Ectodermal cell (in vitro differentiated cells): ENCODE measurements at regions not wholly inside any gene's neighbourhood (a gene's known extent, or its start where the extent isn't known, plus 50 kb on each side); places are given as distances from the start of the nearest gene placed in this dataset.
"Not testable (repeated sequence)": the region's sequence is repeated elsewhere in the genome, so short reads cannot be mapped to it uniquely, and the experiment has no call there.

Source experiments
- H3K27ac ChIP-seq: 2 replicates; pipeline ENCODE4 v1.7.0; 2013; ENCODE audit warnings: mild to moderate bottlenecking, low read depth, low read length; ENCODE audit not compliant: insufficient read depth, poor library complexity, severe bottlenecking
- H3K27me3 ChIP-seq: 2 replicates; pipeline ENCODE4 v1.7.0; 2013; ENCODE audit warnings: mild to moderate bottlenecking, low read length; ENCODE audit not compliant: insufficient read depth, control insufficient read depth, poor library complexity, severe bottlenecking
- H3K36me3 ChIP-seq: one replicate; pipeline ENCODE4 v1.7.0; 2013; ENCODE audit warnings: low read length; ENCODE audit not compliant: control insufficient read depth, insufficient read depth
- H3K4me1 ChIP-seq: one replicate; pipeline ENCODE4 v1.7.0; 2013; ENCODE audit warnings: low read length; ENCODE audit not compliant: control insufficient read depth, insufficient read depth
- H3K4me3 ChIP-seq: 2 replicates; pipeline ENCODE4 v1.7.0; 2013; ENCODE audit warnings: low read depth, low read length, control low read depth; ENCODE audit not compliant: insufficient read depth
- H3K9me3 ChIP-seq: 2 replicates; pipeline ENCODE4 v1.7.0; 2013; ENCODE audit warnings: mild to moderate bottlenecking, low read length, moderate library complexity; ENCODE audit not compliant: control insufficient read depth
- WGBS, 2 experiments: methylation state at CpG; one replicate each; pipeline ENCODE4 v1.1.7; 2013; ENCODE audit warnings: missing lambda C conversion rate in 2 of 2; 5-methylcytosine and 5-hydroxymethylcytosine counted together

DNA sequence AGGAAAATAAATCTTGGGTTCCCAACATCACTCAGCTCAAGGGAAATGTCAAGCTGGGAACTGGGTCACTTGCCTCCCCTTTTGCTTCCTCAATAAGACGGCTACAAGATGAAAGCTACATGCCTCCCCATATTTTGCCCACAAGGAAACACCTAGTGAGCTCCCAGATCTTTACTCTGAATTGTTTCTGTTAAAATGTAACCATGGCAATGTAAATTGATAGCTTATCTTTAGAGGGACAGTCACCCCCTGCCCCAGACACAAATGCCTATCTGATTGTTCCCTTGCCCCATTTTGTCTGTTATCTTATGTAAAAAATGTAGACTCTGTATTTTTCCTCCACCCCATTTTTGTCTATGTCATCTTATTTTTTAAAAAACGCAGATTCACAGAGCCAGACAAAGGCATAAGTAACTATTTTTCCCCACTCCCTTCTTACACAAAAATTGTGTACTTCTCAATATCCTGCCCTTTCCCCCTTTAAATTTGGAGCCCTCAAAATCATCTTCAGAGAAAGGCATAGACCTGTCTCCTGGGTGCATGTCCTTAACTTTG, 288.7 kb upstream of the ERCC4 start:
- Histone ChIP-seq H3K4me1 (no peaks in the 10 kb centered on the region), H3K27me3 (no peaks in the 10 kb centered on the region), H3K36me3 (no peaks in the 10 kb centered on the region), H3K9me3 (no peaks in the 10 kb centered on the region), H3K27ac (no peak overlapping the region), H3K4me3 (no peak overlapping the region)
- WGBS, 2 experiments = 77 to 87% methylated on average over 2 of the region's 2 CpGs

- 81 to 83% methylated on average over 4 of the region's 4 CpGs for WGBS, 2 experiments
- Histone ChIP-seq H3K4me3 (no peak overlapping the region), H3K27me3 (no peaks in the 10 kb centered on the region), H3K36me3 (no peaks in the 10 kb centered on the region), H3K4me1 (no peaks in the 10 kb centered on the region), H3K27ac (no peak overlapping the region), H3K9me3 (no peaks in the 10 kb centered on the region)
These were observed 288.0 kb upstream of the ERCC4 start for GRCh38 chr16:13631916-13632315.

DNA sequence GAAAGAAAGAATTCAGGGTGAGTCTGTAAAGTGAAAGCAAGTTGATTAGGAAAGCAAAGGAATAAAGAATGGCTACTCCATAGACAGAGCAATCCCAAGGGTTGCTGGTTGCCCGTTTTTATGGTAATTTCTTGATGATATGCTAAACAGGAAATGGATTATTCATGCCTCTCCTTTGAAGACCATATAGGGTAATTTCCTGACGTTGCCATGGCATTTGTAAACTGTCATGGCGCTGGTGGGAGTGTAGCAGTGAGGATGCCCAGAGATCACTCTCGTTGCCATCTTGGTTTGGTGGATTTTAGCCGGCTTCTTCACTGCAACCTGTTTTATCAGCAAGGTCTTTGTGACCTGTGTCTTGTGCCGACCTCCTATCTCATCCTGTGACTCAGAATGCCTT, 287.4 kb upstream of the ERCC4 start:
- H3K27ac ChIP-seq, H3K9me3 ChIP-seq, H3K4me3 ChIP-seq: not testable (repeated sequence)

GRCh38 chr16:13633391-13633861, 286.5 kb upstream of the ERCC4 start:
- Histone ChIP-seq H3K27ac (no peak overlapping the region), H3K4me1 (no peaks in the 10 kb centered on the region), H3K27me3 (no peaks in the 10 kb centered on the region), H3K4me3 (no peak overlapping the region), H3K36me3 (no peaks in the 10 kb centered on the region), H3K9me3 (no peaks in the 10 kb centered on the region)
- 81 to 90% methylated on average over 5 of the region's 5 CpGs for WGBS, 2 experiments

More for the DNA sequence above, 287.4 kb upstream of the ERCC4 start:
- WGBS, 2 experiments = 89 to 90% methylated on average over 6 of the region's 6 CpGs
- H3K27me3 ChIP-seq, H3K36me3 ChIP-seq, H3K4me1 ChIP-seq: not testable (repeated sequence)

DNA sequence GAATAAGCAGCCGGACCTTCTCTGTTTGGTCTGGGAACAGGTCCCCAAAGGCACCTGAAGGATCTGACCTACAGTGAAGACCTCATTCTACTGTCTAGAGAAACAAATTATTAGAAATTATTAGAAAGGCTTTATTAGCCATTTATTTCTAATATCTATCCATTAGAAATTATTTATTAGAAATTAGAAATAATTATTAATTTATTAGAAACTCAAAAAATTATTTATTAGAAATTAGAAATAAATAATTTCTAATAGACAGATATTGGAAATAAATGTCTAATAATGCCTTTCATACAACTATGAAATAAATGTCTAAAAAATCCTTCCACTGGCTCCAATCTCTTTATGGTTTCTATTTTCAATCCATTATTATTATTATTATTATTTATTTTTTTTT, 285.7 kb upstream of the ERCC4 start:
- WGBS, 2 experiments = 96 to 100% methylated on average over 1 of the region's 1 CpG
- H3K4me3 ChIP-seq = no peak overlapping the region
- no peaks in the 10 kb centered on the region for H3K4me1 ChIP-seq
- no peaks in the 10 kb centered on the region for H3K36me3 ChIP-seq
- H3K27me3 ChIP-seq = no peaks in the 10 kb centered on the region
- no peak overlapping the region for H3K27ac ChIP-seq
- H3K9me3 ChIP-seq = no peaks in the 10 kb centered on the region

DNA sequence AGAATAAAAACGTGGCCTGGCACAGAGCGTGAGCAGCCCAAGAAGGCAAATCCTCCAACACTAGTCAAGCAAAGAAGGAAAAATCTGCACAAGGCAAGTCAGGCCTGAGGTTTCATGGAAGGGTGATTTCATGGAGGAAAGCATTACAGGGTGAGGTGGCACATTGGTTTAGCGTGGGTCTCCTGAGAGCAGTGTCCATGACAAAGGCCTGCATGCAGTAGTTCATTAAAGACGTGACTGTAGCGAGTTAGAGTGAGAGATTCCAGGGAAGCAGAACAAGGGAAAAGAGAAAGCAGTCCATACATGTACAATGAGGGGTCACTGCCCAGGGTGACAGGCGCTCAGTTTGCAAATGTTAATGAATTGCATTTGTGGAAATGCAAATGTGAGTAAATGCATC, 285.0 kb upstream of the ERCC4 start:
- Histone ChIP-seq H3K27me3 (no peaks in the 10 kb centered on the region), H3K4me1 (no peaks in the 10 kb centered on the region), H3K4me3 (no peak overlapping the region), H3K27ac (no peak overlapping the region), H3K9me3 (no peaks in the 10 kb centered on the region), H3K36me3 (no peaks in the 10 kb centered on the region)
- WGBS, 2 experiments = 94 to 96% methylated on average over 6 of the region's 6 CpGs

DNA sequence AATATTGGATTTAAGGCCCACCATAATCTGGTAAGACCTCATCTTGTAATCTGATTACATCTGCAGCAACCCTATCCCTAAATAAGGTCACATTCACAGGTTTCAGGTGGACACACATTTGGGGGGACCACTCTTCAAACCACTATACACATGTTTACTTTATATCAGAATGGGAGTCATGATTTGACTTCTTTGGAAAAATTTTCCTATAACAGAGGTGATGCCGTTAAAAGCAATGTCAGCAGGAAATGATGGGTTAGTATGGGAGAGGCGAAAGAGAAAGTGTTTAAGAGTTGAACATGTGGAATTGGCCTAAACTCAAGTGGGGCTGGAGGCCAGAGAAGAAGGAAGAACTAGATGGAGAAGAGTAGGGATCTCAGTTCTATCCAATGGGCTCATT, 281.7 kb upstream of the ERCC4 start:
- WGBS, 2 experiments = 97 to 99% methylated on average over 2 of the region's 2 CpGs
- Histone ChIP-seq H3K36me3 (no peaks in the 10 kb centered on the region), H3K4me1 (no peaks in the 10 kb centered on the region), H3K27ac (no peak overlapping the region), H3K27me3 (no peaks in the 10 kb centered on the region), H3K4me3 (no peak overlapping the region), H3K9me3 (no peaks in the 10 kb centered on the region)

DNA sequence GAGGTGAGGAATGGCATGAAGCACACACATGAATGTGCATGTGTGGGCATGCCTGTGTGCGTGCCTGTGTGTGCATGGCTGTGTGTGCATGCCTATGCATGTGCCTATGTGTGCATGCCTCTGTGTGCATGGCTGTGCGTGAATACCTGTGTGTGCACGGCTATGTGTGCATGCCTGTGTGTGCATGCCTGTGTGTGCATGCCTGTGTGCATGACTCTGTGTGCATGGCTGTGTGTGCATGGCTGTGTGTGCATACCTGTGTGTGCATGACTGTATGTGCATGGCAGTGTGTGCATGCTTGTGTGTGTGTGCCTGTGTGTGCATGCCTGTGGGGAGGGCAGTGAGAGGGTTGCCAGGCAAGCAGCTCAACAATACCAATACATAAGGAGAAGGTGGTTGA, 276.5 kb upstream of the ERCC4 start:
- H3K4me1 ChIP-seq = no peaks in the 10 kb centered on the region
- H3K4me3 ChIP-seq = no peak overlapping the region
- H3K27ac ChIP-seq = no peak overlapping the region
- no peaks in the 10 kb centered on the region for H3K9me3 ChIP-seq
- no peaks in the 10 kb centered on the region for H3K27me3 ChIP-seq
- WGBS, 2 experiments = 94 to 96% methylated on average over 3 of the region's 3 CpGs
- H3K36me3 ChIP-seq = no peaks in the 10 kb centered on the region

DNA sequence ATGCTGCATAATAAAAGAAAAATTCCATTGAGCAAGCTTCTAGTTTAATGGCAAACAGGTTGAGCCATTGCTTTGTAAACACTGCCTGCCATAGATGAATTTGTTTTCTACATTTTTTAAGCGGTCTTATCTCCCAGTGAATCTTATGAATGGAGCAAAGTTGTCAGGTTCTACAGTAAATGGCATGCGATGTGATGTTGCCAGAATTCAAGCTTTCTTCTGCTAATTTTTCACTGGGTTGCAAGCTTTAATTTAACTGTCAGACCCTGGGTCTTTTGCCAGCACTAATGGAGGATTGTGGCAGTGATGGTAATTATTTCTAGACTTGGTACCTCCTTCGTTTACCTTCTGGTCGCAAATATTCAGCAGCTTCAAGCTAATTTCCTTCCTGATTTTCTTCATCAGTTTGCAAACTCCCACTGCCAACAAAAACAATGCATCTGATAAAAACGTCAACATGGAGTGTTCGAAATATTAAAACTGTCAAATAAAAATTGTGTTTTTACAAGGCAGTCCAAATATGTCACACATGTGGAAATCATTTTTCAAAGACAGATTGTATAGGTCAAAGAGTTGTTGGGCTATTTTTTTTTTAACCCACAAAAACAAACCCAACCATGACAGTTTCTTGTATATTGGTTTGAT, 274.2 kb upstream of the ERCC4 start:
- WGBS, 2 experiments = 79 to 81% methylated on average over 6 of the region's 6 CpGs
- Histone ChIP-seq H3K4me1 (no peaks in the 10 kb centered on the region), H3K27ac (no peak overlapping the region), H3K27me3 (no peaks in the 10 kb centered on the region), H3K4me3 (no peak overlapping the region), H3K9me3 (no peaks in the 10 kb centered on the region), H3K36me3 (no peaks in the 10 kb centered on the region)

GRCh38 chr16:13660807-13661206, 259.1 kb upstream of the ERCC4 start:
- 92 to 96% methylated on average over 8 of the region's 8 CpGs for WGBS, 2 experiments
- Histone ChIP-seq H3K4me1 (no peaks in the 10 kb centered on the region), H3K9me3 (no peaks in the 10 kb centered on the region), H3K27ac (no peak overlapping the region), H3K4me3 (no peak overlapping the region), H3K27me3 (no peaks in the 10 kb centered on the region), H3K36me3 (no peaks in the 10 kb centered on the region)
